ENCODE measurements at regions not wholly inside any gene's neighbourhood (a gene's known extent, or its start where the extent isn't known, plus 50 kb on each side); places are given as distances from the start of the nearest gene placed in this dataset.
A peak's percentile ranks its signal among the peaks of the same experiment; 100 is the strongest.

- Histone ChIP-seq H3F3A (replicated peaks; ENCODE audit: insufficient read depth) (no peaks in the 10 kb centered on the region), H3K9ac (no peak overlapping the region), H3K9me2 (no peaks in the 10 kb centered on the region), H3K27me3 (ENCODE audit: insufficient read depth) (no peaks in the 10 kb centered on the region; the same call in 1 of the 2 replicates), H3K79me2 (ENCODE audit: insufficient read depth) (no peaks in the 10 kb centered on the region), H3K4me1 (ENCODE audit: control insufficient read depth in 1 of 2, insufficient read depth in 2 of 2, low read depth in 1 of 2, low read length in 1 of 2) (no peaks in the 10 kb centered on the region), H3K27ac (ENCODE audit: low read depth in 2 of 2, low read length in 1 of 2) (no peak overlapping the region), H3K36me3 (replicated peaks in 1 of 2; ENCODE audit: control insufficient read depth in 1 of 2, insufficient read depth in 2 of 2, low read length in 1 of 2) (no peaks in the 10 kb centered on the region), H4K20me1 (ENCODE audit: insufficient read depth) (0 out of 2 replicates have a peak, but pooled peaks cover 3% of the 10 kb centered on the region), H3K9me3 (no peaks in the 10 kb centered on the region), H3K4me2 (no peak overlapping the region), H2AFZ (ENCODE audit: low read depth) (no peak overlapping the region), H3K4me3 (ENCODE audit: low read depth in 2 of 2, low read length in 1 of 2) (no peak overlapping the region)
- DNase-seq: peak; percentile 14
- ChIA-PET CTCF (interaction anchor here (1.2 kb wide), 2 partner anchors 138 to 145 kb away, joined by 3 read pairs; no protein-coding TSS in a partner anchor), POLR2A (no interaction called here)
- TF ChIP-seq CTCF (IDR thresholded peaks at IDR 0.05): peak; percentile 60
- TF ChIP-seq RAD21 (IDR thresholded peaks at IDR 0.05; ENCODE audit: low read length): peak; percentile 68
- no peak for TF ChIP-seq NRF1 (IDR thresholded peaks at IDR 0.05; ENCODE audit: low read depth, low read length)
- 0% methylated on average over 2 of the region's 2 CpGs for WGBS (ENCODE audit: low lambda C conversion rate)
Observed at GRCh38 chr6:117840541-117840983, 66.5 kb upstream of the SLC35F1 start.

GRCh38 chr6:117847912-117848311, 59.2 kb upstream of the SLC35F1 start:
- H3K27ac ChIP-seq (ENCODE audit: low read depth in 2 of 2, low read length in 1 of 2): no peak overlapping the region
- POLR2A ChIA-PET: no interaction called here
- TF ChIP-seq SMC3 (IDR thresholded peaks at IDR 0.05; ENCODE audit: low read depth, low read length) (no peak), ZBTB33 (IDR thresholded peaks at IDR 0.05; ENCODE audit: borderline replicate concordance, low read depth) (no peak), GATA2 (CRISPR knock-in tag; IDR thresholded peaks at IDR 0.05) (no peak), CHD2 (IDR thresholded peaks at IDR 0.05; ENCODE audit: low read length, partially characterized antibody) (no peak), EZH2phosphoT487 (IDR thresholded peaks at IDR 0.05; ENCODE audit: borderline replicate concordance, low read depth) (no peak), GABPA (IDR thresholded peaks at IDR 0.05; ENCODE audit: low read depth) (no peak), EP300 (IDR thresholded peaks at IDR 0.05; ENCODE audit: borderline replicate concordance in 1 of 2, low read depth in 1 of 2, low read length in 1 of 2) (no peak), USF1 (IDR thresholded peaks at IDR 0.05; ENCODE audit: borderline replicate concordance, low read depth) (no peak), RFX5 (IDR thresholded peaks at IDR 0.05; ENCODE audit: low read length) (no peak), TEAD4 (IDR thresholded peaks at IDR 0.05; ENCODE audit: borderline replicate concordance, insufficient read depth) (no peak), YY1 (IDR thresholded peaks at IDR 0.05; ENCODE audit: low read depth) (no peak), SIN3A (IDR thresholded peaks at IDR 0.05; ENCODE audit: borderline replicate concordance, low read depth, low read length) (no peak), IRF3 (IDR thresholded peaks at IDR 0.05; ENCODE audit: low read depth, low read length) (no peak), JUND (IDR thresholded peaks at IDR 0.05) (no peak), FOSL2 (IDR thresholded peaks at IDR 0.05; ENCODE audit: borderline replicate concordance, low read depth) (no peak), NRF1 (IDR thresholded peaks at IDR 0.05; ENCODE audit: low read depth, low read length) (no peak), ELF1 (IDR thresholded peaks at IDR 0.05) (no peak)

More at GRCh38 chr6:117847912-117848311, 59.2 kb upstream of the SLC35F1 start:
- H3K9me2 ChIP-seq: no peaks in the 10 kb centered on the region
- no peak overlapping the region for H3K4me3 ChIP-seq (ENCODE audit: low read depth in 2 of 2, low read length in 1 of 2)
- no peaks in the 10 kb centered on the region for H3F3A ChIP-seq (replicated peaks; ENCODE audit: insufficient read depth)
- no peaks in the 10 kb centered on the region for H3K9me3 ChIP-seq
- 0 out of 2 replicates have a peak, but pooled peaks cover 3% of the 10 kb centered on the region for H4K20me1 ChIP-seq (ENCODE audit: insufficient read depth)
- H2AFZ ChIP-seq (ENCODE audit: low read depth): no peak overlapping the region
- H3K4me2 ChIP-seq: no peak overlapping the region
- no peak for DNase-seq
- no peaks in the 10 kb centered on the region for H3K4me1 ChIP-seq (ENCODE audit: control insufficient read depth in 1 of 2, insufficient read depth in 2 of 2, low read depth in 1 of 2, low read length in 1 of 2)
- H3K27me3 ChIP-seq (ENCODE audit: insufficient read depth): no peaks in the 10 kb centered on the region
- H3K36me3 ChIP-seq (replicated peaks in 1 of 2; ENCODE audit: control insufficient read depth in 1 of 2, insufficient read depth in 2 of 2, low read length in 1 of 2): no peaks in the 10 kb centered on the region
- CTCF ChIA-PET: no interaction called here
- no peaks in the 10 kb centered on the region for H3K79me2 ChIP-seq (ENCODE audit: insufficient read depth)
- H3K9ac ChIP-seq: no peak overlapping the region
